IMR-90 (cell line): ENCODE measurements at regions not wholly inside any gene's neighbourhood (a gene's known extent, or its start where the extent isn't known, plus 50 kb on each side); places are given as distances from the start of the nearest gene placed in this dataset.

Experiments
- ATAC-seq: fragments of 200-7000 bp; cut with Tn5 transposase; 2 replicates; pipeline ENCODE4 v1.9.1; 2020; ENCODE audit warnings: low read depth, mild to moderate bottlenecking, moderate library complexity
- BruUV-seq: library from RNA; stranded (reverse); fragments of 400-500 nt; replicated peaks from 2 replicates; lab custom pipeline; 2021; lab: Mats Ljungman, UMichigan
- CTCF ChIA-PET: fragments of 300-600 bp; formaldehyde crosslinking; extraction: SDS; loops from one replicate; lab custom pipeline; 2021; ENCODE audit warnings: antibody characterized with exemption; lab: Yijun Ruan, JAX
- POLR2A ChIA-PET: fragments of 300-600 bp; sonication (Branson Sonifier 250); formaldehyde crosslinking; loops from one replicate; lab custom pipeline; 2022; ENCODE audit warnings: antibody characterized with exemption; ENCODE audit not compliant: unreplicated experiment; lab: Charles Lee
- DNase-seq: peaks from one replicate; pipeline ENCODE4 v3.0.0; 2013
- H2AFZ ChIP-seq: replicated peaks from 2 replicates; pipeline ENCODE3; 2013; ENCODE audit warnings: low read length, mild to moderate bottlenecking; ENCODE audit not compliant: poor library complexity
- H2AK5ac ChIP-seq: 2 replicates; pipeline ENCODE4 v1.6.1; 2013; ENCODE audit warnings: low read depth, low read length, inconsistent platforms
- H2AK9ac ChIP-seq: replicated peaks from 2 replicates; pipeline ENCODE3; 2013; ENCODE audit warnings: mild to moderate bottlenecking, low read depth, low read length, moderate library complexity; ENCODE audit not compliant: poor library complexity
- H2BK120ac ChIP-seq: 2 replicates; pipeline ENCODE4 v1.6.1; 2013; ENCODE audit warnings: low read depth, low read length, inconsistent platforms
- H2BK15ac ChIP-seq: 3 replicates; pipeline ENCODE4 v1.6.1; 2013; ENCODE audit warnings: low read depth, low read length, inconsistent platforms
- H2BK20ac ChIP-seq: 2 replicates; pipeline ENCODE4 v1.6.1; 2013; ENCODE audit warnings: low read depth, mild to moderate bottlenecking, inconsistent platforms, low read length, moderate library complexity
- H2BK5ac ChIP-seq: 2 replicates; pipeline ENCODE4 v1.6.1; 2013; ENCODE audit warnings: mild to moderate bottlenecking, low read depth, low read length, inconsistent platforms; ENCODE audit not compliant: poor library complexity, severe bottlenecking
- H3K14ac ChIP-seq: replicated peaks from 2 replicates; pipeline ENCODE4 v1.6.1; 2013; ENCODE audit warnings: low read depth, low read length, inconsistent platforms
- H3K18ac ChIP-seq: 2 replicates; pipeline ENCODE4 v1.6.1; 2013; ENCODE audit warnings: low read depth, low read length, control low read depth
- H3K23ac ChIP-seq: 2 replicates; pipeline ENCODE4 v1.6.1; 2013; ENCODE audit warnings: low read depth, low read length, inconsistent platforms
- H3K27ac ChIP-seq: 2 replicates; pipeline ENCODE4 v1.5.1; 2013; ENCODE audit warnings: mild to moderate bottlenecking, control low read depth, low read length; ENCODE audit not compliant: insufficient read depth
- H3K27me3 ChIP-seq: 2 replicates; pipeline ENCODE4 v1.6.1; 2013; ENCODE audit warnings: low read length; ENCODE audit not compliant: control insufficient read depth, insufficient read depth
- H3K36me3 ChIP-seq: 2 replicates; pipeline ENCODE4 v1.6.1; 2013; ENCODE audit warnings: low read length, mixed read lengths; ENCODE audit not compliant: control insufficient read depth, insufficient read depth
- H3K4ac ChIP-seq: 2 replicates; pipeline ENCODE4 v1.6.1; 2013; ENCODE audit warnings: low read depth, low read length, inconsistent platforms
- H3K4me1 ChIP-seq: 2 replicates; pipeline ENCODE4 v1.6.1; 2013; ENCODE audit warnings: low read length, mixed read lengths; ENCODE audit not compliant: control insufficient read depth, insufficient read depth
- H3K4me2 ChIP-seq: 2 replicates; pipeline ENCODE4 v1.6.1; 2013; ENCODE audit warnings: low read depth, mild to moderate bottlenecking, control low read depth, low read length, moderate library complexity
- H3K4me3 ChIP-seq: 2 replicates; pipeline ENCODE4 v1.5.1; 2013; ENCODE audit warnings: low read depth, mild to moderate bottlenecking, control low read depth, low read length, moderate library complexity; ENCODE audit not compliant: insufficient read depth
- H3K56ac ChIP-seq: 2 replicates; pipeline ENCODE4 v1.6.1; 2013; ENCODE audit warnings: low read length, inconsistent platforms; ENCODE audit not compliant: insufficient read depth; ENCODE audit errors: extremely low read depth
- H3K79me1 ChIP-seq, 2 experiments: 2 replicates each; pipeline ENCODE4 v1.6.1; 2013; ENCODE audit warnings: low read length in 2 of 2, inconsistent platforms in 1 of 2, low read depth in 1 of 2
- H3K9ac ChIP-seq: 2 replicates; pipeline ENCODE4 v1.6.1; 2013; ENCODE audit warnings: low read depth, low read length, control low read depth
- H3K9me1 ChIP-seq: 2 replicates; pipeline ENCODE4 v1.6.1; 2013; ENCODE audit warnings: low read length, inconsistent platforms; ENCODE audit not compliant: insufficient read depth
- H3K9me3 ChIP-seq: 2 replicates; pipeline ENCODE4 v1.6.1; 2013; ENCODE audit warnings: low read length; ENCODE audit not compliant: control insufficient read depth, insufficient read depth
- H4K20me1 ChIP-seq: 2 replicates; pipeline ENCODE4 v1.6.1; 2013; ENCODE audit warnings: low read length, inconsistent platforms; ENCODE audit not compliant: insufficient read depth
- H4K5ac ChIP-seq: 2 replicates; pipeline ENCODE4 v1.6.1; 2013; ENCODE audit warnings: mild to moderate bottlenecking, low read depth, low read length, control low read depth
- H4K8ac ChIP-seq, 2 experiments: 2 replicates each; pipeline ENCODE4 v1.6.1; 2013; ENCODE audit warnings: low read depth in 2 of 2, low read length in 2 of 2, control low read depth in 1 of 2, inconsistent platforms in 1 of 2
- H4K91ac ChIP-seq: 2 replicates; pipeline ENCODE4 v1.6.1; 2013; ENCODE audit warnings: low read depth, low read length, inconsistent platforms; ENCODE audit not compliant: insufficient read depth
- BHLHE40 ChIP-seq: fragments of 150-350 bp; IDR thresholded peaks from 2 replicates; pipeline ENCODE4 v1.6.1; 2016; ENCODE audit warnings: mild to moderate bottlenecking, low read depth, low read length
- CHD1 ChIP-seq: IDR thresholded peaks from 2 replicates; pipeline ENCODE4 v1.6.1; 2012; ENCODE audit warnings: low read depth, low read length, improper control_type of control experiment
- FOS ChIP-seq: fragments of 150-350 bp; IDR thresholded peaks from 2 replicates; pipeline ENCODE4 v1.6.1; 2016; ENCODE audit warnings: low read depth, low read length
- NFE2L2 ChIP-seq: fragments of 150-350 bp; IDR thresholded peaks from 2 replicates; pipeline ENCODE4 v1.6.1; 2016; ENCODE audit warnings: low read depth, mild to moderate bottlenecking, low read length
- WGBS, 2 experiments: methylation state at CpG; one replicate each; pipeline versions ENCODE4 v1.1.5 to v1.1.7; 2013; ENCODE audit warnings: missing lambda C conversion rate in 2 of 2; ENCODE audit not compliant: insufficient read length in 1 of 2; ENCODE audit errors: extremely low coverage in 2 of 2; 5-methylcytosine and 5-hydroxymethylcytosine counted together
- dilution Hi-C: fragments of 300-500 bp; cut with HindIII; formaldehyde crosslinking; loops from one replicate; pipeline ENCODE4 v1.14.3; 2018; ENCODE audit warnings: low sequenced_read_pairs; ENCODE audit not compliant: unreplicated experiment
- in situ Hi-C: fragments of 300-500 bp; cut with MboI; formaldehyde crosslinking; loops from 3 replicates; pipeline ENCODE4 v1.14.3; 2019; ENCODE audit warnings: low sequenced_read_pairs, inconsistent platforms, mixed read lengths
- intact Hi-C: fragments of 100-400 bp; cut with micrococcal nuclease; formaldehyde crosslinking; loops from 2 replicates; pipeline ENCODE4 v1.10.0; 2022
- TF ChIP-seq, protein P1 (sequence below): fragments of 150-350 bp; IDR thresholded peaks from 2 replicates; pipeline ENCODE4 v1.6.1; 2016; ENCODE audit warnings: low read depth, mild to moderate bottlenecking, low read length, moderate library complexity, borderline replicate concordance

GRCh38 chr22:34281738-34282137 lies 361.5 kb upstream of the LARGE1 start:
- BruUV-seq = no TSS peak

More at GRCh38 chr22:34281738-34282137, 361.5 kb upstream of the LARGE1 start:
- H3K9me3 ChIP-seq = peaks cover 22% of the 10 kb centered on the region
- intact Hi-C loops (no loop called here), in situ Hi-C loops (no loop called here), dilution Hi-C loops (no loop called here)
- no peak overlapping the region for H3K4me2 ChIP-seq
- H2BK15ac ChIP-seq = no peak overlapping the region
- no peak overlapping the region for H3K27ac ChIP-seq
- no peak overlapping the region for H2BK120ac ChIP-seq
- no peak overlapping the region for H2AK5ac ChIP-seq
- no peaks in the 10 kb centered on the region for H3K27me3 ChIP-seq
- H4K91ac ChIP-seq = no peak overlapping the region
- no peak overlapping the region for H2BK5ac ChIP-seq
- H3K56ac ChIP-seq = no peak overlapping the region
- no peak overlapping the region for H3K9ac ChIP-seq
- POLR2A ChIA-PET = no interaction called here
- ATAC-seq (no peak), DNase-seq (no peak)
- H4K20me1 ChIP-seq = no peaks in the 10 kb centered on the region
- H3K4me1 ChIP-seq = no peaks in the 10 kb centered on the region
- CTCF ChIA-PET = no interaction called here
- no peak overlapping the region for H4K5ac ChIP-seq
- no peaks in the 10 kb centered on the region for H3K36me3 ChIP-seq
- no peaks in the 10 kb centered on the region for H3K9me1 ChIP-seq
- no peak overlapping the region for H3K18ac ChIP-seq
- no peaks in the 10 kb centered on the region for H3K79me1 ChIP-seq
- H2AK9ac ChIP-seq = no peak overlapping the region
- no peak overlapping the region for H2AFZ ChIP-seq
- H3K14ac ChIP-seq = no peak overlapping the region
- no peak overlapping the region for H4K8ac ChIP-seq
- H3K4ac ChIP-seq = no peak overlapping the region
- 33% methylated on average over 1 of the region's 3 CpGs; no CpG with 5 or more reads in 1 of the 2 experiments for WGBS, 2 experiments
- TF ChIP-seq, protein P1, sequence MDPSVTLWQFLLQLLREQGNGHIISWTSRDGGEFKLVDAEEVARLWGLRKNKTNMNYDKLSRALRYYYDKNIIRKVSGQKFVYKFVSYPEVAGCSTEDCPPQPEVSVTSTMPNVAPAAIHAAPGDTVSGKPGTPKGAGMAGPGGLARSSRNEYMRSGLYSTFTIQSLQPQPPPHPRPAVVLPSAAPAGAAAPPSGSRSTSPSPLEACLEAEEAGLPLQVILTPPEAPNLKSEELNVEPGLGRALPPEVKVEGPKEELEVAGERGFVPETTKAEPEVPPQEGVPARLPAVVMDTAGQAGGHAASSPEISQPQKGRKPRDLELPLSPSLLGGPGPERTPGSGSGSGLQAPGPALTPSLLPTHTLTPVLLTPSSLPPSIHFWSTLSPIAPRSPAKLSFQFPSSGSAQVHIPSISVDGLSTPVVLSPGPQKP = no peak
- TF ChIP-seq FOS (no peak), CHD1 (no peak), BHLHE40 (no peak), NFE2L2 (no peak)
- no peak overlapping the region for H3K4me3 ChIP-seq
- H3K23ac ChIP-seq = no peak overlapping the region
- no peak overlapping the region for H2BK20ac ChIP-seq
